ENCODE measurements at regions not wholly inside any gene's neighbourhood (a gene's known extent, or its start where the extent isn't known, plus 50 kb on each side); places are given as distances from the start of the nearest gene placed in this dataset.

DNA sequence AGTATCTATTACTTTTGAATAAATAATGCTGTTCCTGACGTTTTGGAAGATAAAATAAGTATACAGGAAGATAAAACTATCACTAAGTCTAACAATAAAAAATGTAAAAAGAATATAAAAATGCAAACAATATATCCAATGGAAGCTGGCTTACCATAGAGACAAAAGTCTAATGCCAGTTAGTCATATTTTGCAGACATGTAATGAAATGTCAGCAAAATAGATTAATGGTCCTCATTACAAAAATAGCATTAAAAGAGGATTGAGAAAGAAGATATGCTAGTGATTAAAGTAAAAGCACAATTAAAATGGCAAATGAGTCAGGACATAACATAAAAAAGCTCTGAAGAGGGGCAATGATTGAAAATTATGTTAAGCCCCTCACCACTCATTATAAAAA lies 265.0 kb downstream of the MMUT start:
- TF ChIP-seq, protein P1, sequence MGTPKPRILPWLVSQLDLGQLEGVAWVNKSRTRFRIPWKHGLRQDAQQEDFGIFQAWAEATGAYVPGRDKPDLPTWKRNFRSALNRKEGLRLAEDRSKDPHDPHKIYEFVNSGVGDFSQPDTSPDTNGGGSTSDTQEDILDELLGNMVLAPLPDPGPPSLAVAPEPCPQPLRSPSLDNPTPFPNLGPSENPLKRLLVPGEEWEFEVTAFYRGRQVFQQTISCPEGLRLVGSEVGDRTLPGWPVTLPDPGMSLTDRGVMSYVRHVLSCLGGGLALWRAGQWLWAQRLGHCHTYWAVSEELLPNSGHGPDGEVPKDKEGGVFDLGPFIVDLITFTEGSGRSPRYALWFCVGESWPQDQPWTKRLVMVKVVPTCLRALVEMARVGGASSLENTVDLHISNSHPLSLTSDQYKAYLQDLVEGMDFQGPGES (IDR thresholded peaks at IDR 0.05), result no peak
- no peak for TF ChIP-seq RFX5 (IDR thresholded peaks at IDR 0.05; ENCODE audit: low read depth, low read length)
- no peak for TF ChIP-seq POLR2AphosphoS2 (IDR thresholded peaks at IDR 0.05; ENCODE audit: low read depth, low read length)
- no peak for TF ChIP-seq SMARCA5 (IDR thresholded peaks at IDR 0.05)
- TF ChIP-seq RCOR1 (conservative IDR thresholded peaks at IDR 0.05; ENCODE audit: low read depth, low read length), result no peak
- TF ChIP-seq KDM1A (IDR thresholded peaks at IDR 0.05; ENCODE audit: borderline replicate concordance), result no peak
- TF ChIP-seq GABPA (IDR thresholded peaks at IDR 0.05; ENCODE audit: low read depth), result no peak
- TF ChIP-seq, protein P2, sequence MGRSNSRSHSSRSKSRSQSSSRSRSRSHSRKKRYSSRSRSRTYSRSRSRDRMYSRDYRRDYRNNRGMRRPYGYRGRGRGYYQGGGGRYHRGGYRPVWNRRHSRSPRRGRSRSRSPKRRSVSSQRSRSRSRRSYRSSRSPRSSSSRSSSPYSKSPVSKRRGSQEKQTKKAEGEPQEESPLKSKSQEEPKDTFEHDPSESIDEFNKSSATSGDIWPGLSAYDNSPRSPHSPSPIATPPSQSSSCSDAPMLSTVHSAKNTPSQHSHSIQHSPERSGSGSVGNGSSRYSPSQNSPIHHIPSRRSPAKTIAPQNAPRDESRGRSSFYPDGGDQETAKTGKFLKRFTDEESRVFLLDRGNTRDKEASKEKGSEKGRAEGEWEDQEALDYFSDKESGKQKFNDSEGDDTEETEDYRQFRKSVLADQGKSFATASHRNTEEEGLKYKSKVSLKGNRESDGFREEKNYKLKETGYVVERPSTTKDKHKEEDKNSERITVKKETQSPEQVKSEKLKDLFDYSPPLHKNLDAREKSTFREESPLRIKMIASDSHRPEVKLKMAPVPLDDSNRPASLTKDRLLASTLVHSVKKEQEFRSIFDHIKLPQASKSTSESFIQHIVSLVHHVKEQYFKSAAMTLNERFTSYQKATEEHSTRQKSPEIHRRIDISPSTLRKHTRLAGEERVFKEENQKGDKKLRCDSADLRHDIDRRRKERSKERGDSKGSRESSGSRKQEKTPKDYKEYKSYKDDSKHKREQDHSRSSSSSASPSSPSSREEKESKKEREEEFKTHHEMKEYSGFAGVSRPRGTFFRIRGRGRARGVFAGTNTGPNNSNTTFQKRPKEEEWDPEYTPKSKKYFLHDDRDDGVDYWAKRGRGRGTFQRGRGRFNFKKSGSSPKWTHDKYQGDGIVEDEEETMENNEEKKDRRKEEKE (IDR thresholded peaks at IDR 0.05), result no peak
- TF ChIP-seq TCF12 (IDR thresholded peaks at IDR 0.05; ENCODE audit: low read depth, low read length), result no peak
- TF ChIP-seq POLR2AphosphoS5 (IDR thresholded peaks at IDR 0.05; ENCODE audit: low read length), result no peak
- TF ChIP-seq BRCA1 (IDR thresholded peaks at IDR 0.05; ENCODE audit: low read depth, low read length), result no peak
- TF ChIP-seq, protein P3, sequence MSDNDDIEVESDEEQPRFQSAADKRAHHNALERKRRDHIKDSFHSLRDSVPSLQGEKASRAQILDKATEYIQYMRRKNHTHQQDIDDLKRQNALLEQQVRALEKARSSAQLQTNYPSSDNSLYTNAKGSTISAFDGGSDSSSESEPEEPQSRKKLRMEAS (IDR thresholded peaks at IDR 0.05; ENCODE audit: low read depth, low read length), result no peak
- no peak for TF ChIP-seq YY1 (IDR thresholded peaks at IDR 0.05; ENCODE audit: low read depth, low read length)

All from GM12878 (cell line).